Smooth muscle cell (in vitro differentiated cells): ENCODE measurements at regions not wholly inside any gene's neighbourhood (a gene's known extent, or its start where the extent isn't known, plus 50 kb on each side); places are given as distances from the start of the nearest gene placed in this dataset.
A peak's percentile ranks its signal among the peaks of the same experiment; 100 is the strongest.

ENCODE experiments used
- DNase-seq: peaks from one replicate; lab custom pipeline; 2025; ENCODE audit not compliant: unreplicated experiment; lab: John Stamatoyannopoulos, UW
- H2AFZ ChIP-seq: fragments of 200-600 bp; sonication (generic); 2 replicates; pipeline ENCODE4 v1.6.0; 2016; ENCODE audit warnings: antibody characterized with exemption, low read depth, mild to moderate bottlenecking
- H3F3A ChIP-seq: fragments of 200-600 bp; sonication (generic); 2 replicates; pipeline ENCODE4 v1.6.0; 2017; ENCODE audit warnings: antibody characterized with exemption, low read depth
- H3K27ac ChIP-seq: fragments of 200-600 bp; sonication (generic); 2 replicates; pipeline ENCODE4 v1.5.1; 2016; ENCODE audit warnings: low read depth, mild to moderate bottlenecking
- H3K27me3 ChIP-seq: fragments of 200-600 bp; sonication (generic); 2 replicates; pipeline ENCODE4 v1.6.1; 2016; ENCODE audit warnings: low read depth, mild to moderate bottlenecking
- H3K36me3 ChIP-seq: fragments of 200-600 bp; sonication (generic); 2 replicates; pipeline ENCODE4 v1.5.1; 2016; ENCODE audit warnings: low read depth
- H3K4me1 ChIP-seq: fragments of 200-600 bp; sonication (generic); 2 replicates; pipeline ENCODE4 v1.5.1; 2016; ENCODE audit warnings: low read depth
- H3K4me2 ChIP-seq: fragments of 200-600 bp; sonication (generic); 2 replicates; pipeline ENCODE4 v1.6.0; 2016; ENCODE audit warnings: mild to moderate bottlenecking
- H3K4me3 ChIP-seq: fragments of 200-600 bp; sonication (generic); 2 replicates; pipeline ENCODE4 v1.5.1; 2016; ENCODE audit warnings: mild to moderate bottlenecking
- H3K79me2 ChIP-seq: fragments of 200-600 bp; sonication (generic); 2 replicates; pipeline ENCODE4 v1.6.0; 2016; ENCODE audit warnings: low read depth, mild to moderate bottlenecking
- H3K9ac ChIP-seq: fragments of 200-600 bp; sonication (generic); 2 replicates; pipeline ENCODE4 v1.6.0; 2016; ENCODE audit warnings: low read depth
- H3K9me3 ChIP-seq: fragments of 200-600 bp; sonication (generic); replicated peaks from 2 replicates; pipeline ENCODE4 v1.5.1; 2016; ENCODE audit warnings: low read depth
- H4K20me1 ChIP-seq: fragments of 200-600 bp; sonication (generic); 2 replicates; pipeline ENCODE4 v1.6.0; 2016; ENCODE audit warnings: low read depth
- WGBS: methylation state at CpG from one replicate; pipeline ENCODE4 v1.1.7; 2016; ENCODE audit warnings: low lambda C conversion rate; 5-methylcytosine and 5-hydroxymethylcytosine counted together
- TF ChIP-seq, protein P1 (sequence below): fragments of 200-600 bp; sonication (generic); IDR thresholded peaks from 2 replicates; pipeline ENCODE4 v1.5.1; 2017; ENCODE audit warnings: borderline replicate concordance, mild to moderate bottlenecking, antibody characterized with exemption; ENCODE audit not compliant: insufficient read depth, poor library complexity, severe bottlenecking

DNA sequence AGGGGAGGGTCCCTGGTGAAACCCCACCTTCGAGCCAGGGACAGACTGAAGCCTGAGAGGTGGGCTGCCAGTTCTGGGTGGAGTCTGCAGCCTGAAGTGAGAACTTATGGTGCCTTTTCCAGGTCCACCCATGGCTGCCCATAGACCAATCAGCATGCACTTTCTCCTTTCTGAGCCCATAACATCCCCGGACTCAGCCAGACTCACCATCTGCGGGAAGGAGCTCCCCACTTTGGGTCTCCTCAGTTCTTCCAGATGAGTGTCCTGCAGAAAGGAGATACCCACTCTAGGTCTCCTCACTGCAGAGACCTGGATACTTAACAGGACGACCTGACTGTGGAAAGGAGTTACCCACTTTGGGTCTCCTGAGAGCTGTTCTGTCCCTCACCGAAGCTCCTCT, 1673.4 kb upstream of the TMEFF2 start:
- TF ChIP-seq, protein P1, sequence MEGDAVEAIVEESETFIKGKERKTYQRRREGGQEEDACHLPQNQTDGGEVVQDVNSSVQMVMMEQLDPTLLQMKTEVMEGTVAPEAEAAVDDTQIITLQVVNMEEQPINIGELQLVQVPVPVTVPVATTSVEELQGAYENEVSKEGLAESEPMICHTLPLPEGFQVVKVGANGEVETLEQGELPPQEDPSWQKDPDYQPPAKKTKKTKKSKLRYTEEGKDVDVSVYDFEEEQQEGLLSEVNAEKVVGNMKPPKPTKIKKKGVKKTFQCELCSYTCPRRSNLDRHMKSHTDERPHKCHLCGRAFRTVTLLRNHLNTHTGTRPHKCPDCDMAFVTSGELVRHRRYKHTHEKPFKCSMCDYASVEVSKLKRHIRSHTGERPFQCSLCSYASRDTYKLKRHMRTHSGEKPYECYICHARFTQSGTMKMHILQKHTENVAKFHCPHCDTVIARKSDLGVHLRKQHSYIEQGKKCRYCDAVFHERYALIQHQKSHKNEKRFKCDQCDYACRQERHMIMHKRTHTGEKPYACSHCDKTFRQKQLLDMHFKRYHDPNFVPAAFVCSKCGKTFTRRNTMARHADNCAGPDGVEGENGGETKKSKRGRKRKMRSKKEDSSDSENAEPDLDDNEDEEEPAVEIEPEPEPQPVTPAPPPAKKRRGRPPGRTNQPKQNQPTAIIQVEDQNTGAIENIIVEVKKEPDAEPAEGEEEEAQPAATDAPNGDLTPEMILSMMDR = no peak
- 94% methylated on average over 5 of the region's 5 CpGs for WGBS
- no peaks in the 10 kb centered on the region for H3F3A ChIP-seq

DNA sequence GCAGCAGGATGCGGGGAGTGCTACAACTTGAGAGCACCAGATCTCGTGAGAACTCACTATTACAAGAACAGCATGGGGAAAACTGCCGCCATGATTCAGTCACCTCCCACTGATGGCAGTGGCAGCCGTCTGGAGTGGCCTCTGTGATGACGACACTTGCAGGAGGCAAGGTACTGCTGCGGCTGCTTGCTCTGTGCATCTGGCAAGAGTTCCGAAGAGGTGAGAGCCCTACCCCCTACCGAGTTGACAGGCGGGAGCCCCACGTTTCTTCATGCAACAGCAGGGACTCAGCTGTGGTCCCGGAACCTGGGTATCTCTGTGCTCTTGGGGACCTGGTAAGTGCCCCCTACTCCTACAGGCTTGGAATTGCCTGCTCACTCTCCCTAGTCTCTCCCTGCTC, 1672.7 kb upstream of the TMEFF2 start:
- no peaks in the 10 kb centered on the region for H3K9me3 ChIP-seq
- no peak overlapping the region for H3K4me3 ChIP-seq
- WGBS = 95% methylated on average over 11 of the region's 11 CpGs

More for the DNA sequence above, 1673.4 kb upstream of the TMEFF2 start:
- no peak overlapping the region for H3K4me2 ChIP-seq
- H3K27me3 ChIP-seq = no peaks in the 10 kb centered on the region
- no peak overlapping the region for H2AFZ ChIP-seq
- no peak overlapping the region for H3K27ac ChIP-seq
- no peak overlapping the region for H3K4me3 ChIP-seq
- no peaks in the 10 kb centered on the region for H3K9me3 ChIP-seq
- no peaks in the 10 kb centered on the region for H3K36me3 ChIP-seq
- no peak for DNase-seq
- no peak overlapping the region for H3K9ac ChIP-seq
- no peaks in the 10 kb centered on the region for H3K4me1 ChIP-seq
- no peaks in the 10 kb centered on the region for H4K20me1 ChIP-seq
- H3K79me2 ChIP-seq = no peaks in the 10 kb centered on the region

DNA sequence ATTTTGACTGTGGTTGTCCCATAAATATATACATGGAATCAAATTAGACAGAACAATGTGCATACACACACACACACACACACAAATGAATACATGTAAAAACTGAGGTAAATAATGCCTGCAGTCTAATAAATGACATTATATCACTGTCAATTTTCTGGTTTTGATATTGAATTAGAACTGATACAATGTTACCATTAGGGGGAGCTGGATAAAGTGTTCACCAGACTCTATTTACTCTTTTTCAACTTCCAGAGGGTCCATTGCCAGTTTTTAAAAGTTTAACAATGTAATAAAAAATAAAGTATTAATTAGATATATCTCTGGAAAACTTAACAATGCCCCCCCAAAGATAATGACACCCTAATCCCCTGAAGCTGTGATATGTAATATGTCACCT, 1666.8 kb upstream of the TMEFF2 start:
- no peaks in the 10 kb centered on the region for H3K9me3 ChIP-seq
- H4K20me1 ChIP-seq = no peaks in the 10 kb centered on the region
- DNase-seq = no peak
- H3K4me2 ChIP-seq = no peak overlapping the region
- no peaks in the 10 kb centered on the region for H3K27me3 ChIP-seq
- no peaks in the 10 kb centered on the region for H3F3A ChIP-seq
- no peak overlapping the region for H3K4me3 ChIP-seq
- no peaks in the 10 kb centered on the region for H3K36me3 ChIP-seq
- H3K27ac ChIP-seq = no peak overlapping the region
- no peaks in the 10 kb centered on the region for H3K4me1 ChIP-seq
- H2AFZ ChIP-seq = no peak overlapping the region
- H3K9ac ChIP-seq = no peak overlapping the region
- H3K79me2 ChIP-seq = no peaks in the 10 kb centered on the region
- TF ChIP-seq, protein P1 = no peak

More for the DNA sequence above, 1672.7 kb upstream of the TMEFF2 start:
- no peaks in the 10 kb centered on the region for H3K27me3 ChIP-seq
- DNase-seq = no peak
- H3F3A ChIP-seq = no peaks in the 10 kb centered on the region
- no peak overlapping the region for H3K9ac ChIP-seq
- no peaks in the 10 kb centered on the region for H4K20me1 ChIP-seq
- H3K36me3 ChIP-seq = no peaks in the 10 kb centered on the region
- no peak overlapping the region for H2AFZ ChIP-seq
- no peak overlapping the region for H3K4me2 ChIP-seq
- H3K4me1 ChIP-seq = no peaks in the 10 kb centered on the region
- H3K79me2 ChIP-seq = no peaks in the 10 kb centered on the region
- TF ChIP-seq, protein P1 = no peak
- H3K27ac ChIP-seq = no peak overlapping the region

DNA sequence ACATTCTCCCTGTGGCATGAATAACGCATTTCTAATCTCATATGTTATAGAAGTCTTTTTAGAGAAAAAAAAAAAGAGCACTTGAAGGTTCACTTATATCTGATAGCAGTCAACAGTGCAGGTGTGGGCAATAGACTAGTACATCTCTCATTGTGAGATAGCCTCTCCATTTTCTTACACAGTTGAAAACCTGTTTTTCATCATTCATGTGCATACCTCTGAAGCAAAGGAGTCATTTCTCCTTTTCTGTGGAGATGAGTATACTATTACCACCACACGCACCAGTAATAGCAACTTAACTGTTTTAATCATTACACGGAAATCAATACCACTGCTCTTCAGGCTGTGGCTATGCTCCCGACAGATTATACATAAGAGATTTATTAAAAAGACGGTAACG, 1653.3 kb upstream of the TMEFF2 start:
- Histone ChIP-seq H4K20me1 (no peaks in the 10 kb centered on the region), H3K36me3 (no peaks in the 10 kb centered on the region), H3K4me2 (no peak overlapping the region), H3K79me2 (no peaks in the 10 kb centered on the region), H3K9ac (no peak overlapping the region), H3K4me1 (no peaks in the 10 kb centered on the region), H3F3A (no peaks in the 10 kb centered on the region), H3K27ac (peak overlapping the region; percentile 59), H3K9me3 (no peaks in the 10 kb centered on the region), H3K4me3 (no peak overlapping the region), H3K27me3 (no peaks in the 10 kb centered on the region), H2AFZ (no peak overlapping the region)
- 92% methylated on average over 6 of the region's 6 CpGs for WGBS
- TF ChIP-seq, protein P1 = no peak
- no peak for DNase-seq
